ENCODE measurements at regions not wholly inside any gene's neighbourhood (a gene's known extent, or its start where the extent isn't known, plus 50 kb on each side); places are given as distances from the start of the nearest gene placed in this dataset.

DNA sequence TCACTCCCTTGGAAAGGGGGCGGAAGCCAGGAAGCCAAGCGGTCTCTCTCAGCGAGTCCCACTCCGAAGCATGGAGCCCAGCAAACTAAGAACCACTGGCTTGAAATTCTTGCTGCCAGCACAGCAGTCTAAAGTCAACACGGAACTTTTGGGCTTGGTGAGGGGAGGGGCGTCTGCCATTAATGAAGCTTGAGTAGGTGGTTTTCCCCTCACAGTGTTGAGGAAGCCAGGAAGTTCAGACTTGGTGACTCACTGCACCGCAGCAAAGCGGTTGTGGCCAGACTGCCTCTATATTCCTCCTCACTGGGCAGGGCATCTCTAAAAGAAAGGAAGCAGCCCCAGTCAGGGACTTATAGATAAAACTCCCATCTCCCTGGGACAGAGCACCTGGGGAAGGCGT is 665.4 kb upstream of the CBLB start:
- H3K9me3 ChIP-seq (ENCODE audit: control insufficient read depth, low read length), result no peaks in the 10 kb centered on the region
- no peaks in the 10 kb centered on the region for H3K4me1 ChIP-seq (ENCODE audit: control insufficient read depth, insufficient read depth, low read length)
- no peak overlapping the region for H3K9ac ChIP-seq (ENCODE audit: low read length)
- no peaks in the 10 kb centered on the region for H3K27me3 ChIP-seq (ENCODE audit: control insufficient read depth, insufficient read depth, low read length)
- H3K4me3 ChIP-seq (ENCODE audit: low read length), result no peak overlapping the region
- H3K36me3 ChIP-seq (ENCODE audit: control insufficient read depth, insufficient read depth, low read length), result no peaks in the 10 kb centered on the region

DNA sequence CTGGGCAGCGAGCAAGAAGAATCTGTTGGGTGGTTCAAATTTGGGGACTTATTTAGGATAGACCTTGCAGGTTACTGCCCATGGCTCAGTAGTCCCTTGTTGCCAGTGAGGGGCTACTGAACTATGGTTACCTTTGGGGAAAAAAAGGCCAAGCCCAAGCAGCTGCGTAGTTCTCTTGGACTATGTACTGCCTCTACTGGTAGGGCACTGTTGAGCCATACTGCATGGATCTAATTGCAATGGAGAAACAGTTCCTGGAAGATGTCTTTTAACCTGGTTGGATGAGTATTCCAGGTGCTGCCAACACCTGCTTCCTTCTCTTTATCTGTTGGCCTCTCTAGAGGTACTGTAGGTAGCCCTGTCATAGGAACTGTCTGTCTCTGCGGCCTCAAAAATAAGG is 671.9 kb upstream of the CBLB start:
- no peaks in the 10 kb centered on the region for H3K27me3 ChIP-seq (ENCODE audit: control insufficient read depth, insufficient read depth, low read length)
- no peak overlapping the region for H3K9ac ChIP-seq (ENCODE audit: low read length)
- no peaks in the 10 kb centered on the region for H3K9me3 ChIP-seq (ENCODE audit: control insufficient read depth, low read length)
- H3K4me3 ChIP-seq (ENCODE audit: low read length), result no peak overlapping the region
- no peaks in the 10 kb centered on the region for H3K4me1 ChIP-seq (ENCODE audit: control insufficient read depth, insufficient read depth, low read length)
- H3K36me3 ChIP-seq (ENCODE audit: control insufficient read depth, insufficient read depth, low read length), result no peaks in the 10 kb centered on the region

DNA sequence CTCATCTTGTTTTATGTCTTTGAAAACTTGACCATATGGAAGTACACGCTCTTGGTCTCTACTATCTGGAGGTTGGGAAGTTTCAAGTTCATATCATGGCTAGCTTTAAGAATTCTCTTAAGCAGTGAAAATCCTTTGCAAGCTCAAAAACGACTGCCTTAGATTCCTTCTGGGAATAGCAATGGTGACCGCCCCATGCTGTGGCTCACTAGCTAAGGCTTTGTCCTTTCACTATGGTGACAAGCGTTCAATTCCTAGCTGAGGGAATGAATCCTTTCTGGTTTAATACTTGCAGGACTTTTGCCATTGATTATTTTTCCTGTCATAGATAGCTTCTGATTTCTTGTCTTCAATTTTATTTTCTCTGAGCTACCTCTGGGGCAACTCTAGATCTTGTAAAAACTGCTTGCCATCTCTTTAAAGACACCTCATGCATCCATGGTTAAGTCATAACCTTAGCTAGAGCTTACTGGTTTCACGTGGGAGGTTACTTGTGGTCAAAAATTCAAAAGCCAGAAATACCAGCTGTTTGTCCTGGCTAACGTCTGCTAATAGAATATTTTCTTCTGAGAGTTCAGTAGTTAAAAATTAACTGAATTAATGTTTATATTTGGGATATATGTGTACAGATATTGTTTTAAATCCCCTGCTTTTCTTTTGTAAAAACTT is 673.4 kb upstream of the CBLB start:
- Histone ChIP-seq H3K4me1 (ENCODE audit: control insufficient read depth, insufficient read depth, low read length) (no peaks in the 10 kb centered on the region), H3K36me3 (ENCODE audit: control insufficient read depth, insufficient read depth, low read length) (no peaks in the 10 kb centered on the region), H3K27me3 (ENCODE audit: control insufficient read depth, insufficient read depth, low read length) (no peaks in the 10 kb centered on the region), H3K9me3 (ENCODE audit: control insufficient read depth, low read length) (no peaks in the 10 kb centered on the region), H3K4me3 (ENCODE audit: low read length) (no peak overlapping the region), H3K9ac (ENCODE audit: low read length) (no peak overlapping the region)

DNA sequence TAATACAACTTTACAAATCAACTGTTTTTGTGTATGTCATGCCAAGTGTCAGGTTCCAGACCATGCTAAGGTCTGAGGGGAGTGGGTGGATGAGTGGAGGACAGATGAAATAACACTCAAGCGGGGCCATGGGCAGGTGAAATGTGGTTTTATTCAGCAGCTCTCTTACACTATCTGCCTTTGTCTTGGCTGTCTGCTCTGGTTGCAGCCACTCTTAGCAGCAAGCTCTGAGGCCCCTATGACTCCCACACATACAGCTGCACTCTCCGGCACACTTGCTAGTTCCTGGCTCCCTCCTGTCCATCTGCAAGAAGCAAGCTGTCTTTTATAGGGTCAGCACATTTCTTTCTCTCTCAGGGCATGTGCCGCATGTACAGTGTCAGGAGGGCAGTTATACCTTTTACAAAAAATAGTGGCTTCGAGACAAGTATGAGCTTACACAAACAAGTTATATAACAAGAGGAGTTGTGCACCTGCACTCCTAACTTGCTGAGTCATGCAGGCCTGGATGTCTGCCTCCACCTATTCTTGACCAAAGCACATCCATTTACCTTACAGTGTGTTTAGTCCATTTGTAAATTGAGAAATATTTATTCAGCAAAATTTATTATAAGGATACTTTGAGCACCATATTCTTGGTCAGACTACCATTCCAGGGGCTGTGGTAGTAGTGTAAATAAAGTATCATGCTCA is 683.7 kb upstream of the CBLB start:
- no peaks in the 10 kb centered on the region for H3K36me3 ChIP-seq (ENCODE audit: control insufficient read depth, insufficient read depth, low read length)
- H3K4me1 ChIP-seq (ENCODE audit: control insufficient read depth, insufficient read depth, low read length), result no peaks in the 10 kb centered on the region
- H3K27me3 ChIP-seq (ENCODE audit: control insufficient read depth, insufficient read depth, low read length), result no peaks in the 10 kb centered on the region
- H3K4me3 ChIP-seq (ENCODE audit: low read length), result no peak overlapping the region
- no peaks in the 10 kb centered on the region for H3K9me3 ChIP-seq (ENCODE audit: control insufficient read depth, low read length)
- H3K9ac ChIP-seq (ENCODE audit: low read length), result no peak overlapping the region

DNA sequence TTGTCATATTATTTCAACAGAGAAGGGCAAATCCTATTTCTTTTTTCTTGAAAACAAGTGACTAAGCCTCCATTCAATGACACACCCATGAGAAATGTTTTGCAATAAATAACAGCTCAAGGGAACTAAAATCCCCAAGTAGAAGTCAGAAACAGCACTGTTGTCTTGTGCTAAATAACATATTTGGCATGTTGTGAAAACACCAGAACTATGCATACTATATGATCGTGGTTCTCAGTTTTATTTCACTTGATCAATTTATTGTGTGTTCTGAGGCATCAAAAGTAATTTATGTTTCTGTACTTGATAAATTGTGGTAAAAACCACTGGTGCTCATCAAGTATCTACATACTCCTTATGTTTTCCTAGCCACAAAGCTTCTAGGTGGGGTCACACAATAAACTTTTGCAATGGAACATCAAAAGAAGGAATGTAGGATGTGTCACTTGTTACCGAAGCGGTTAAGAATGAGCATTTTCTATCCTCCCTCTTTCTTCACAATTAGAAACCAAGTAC is 691.7 kb upstream of the CBLB start:
- Histone ChIP-seq H3K9me3 (ENCODE audit: control insufficient read depth, low read length) (no peaks in the 10 kb centered on the region), H3K4me1 (ENCODE audit: control insufficient read depth, insufficient read depth, low read length) (no peaks in the 10 kb centered on the region), H3K9ac (ENCODE audit: low read length) (no peak overlapping the region), H3K27me3 (ENCODE audit: control insufficient read depth, insufficient read depth, low read length) (no peaks in the 10 kb centered on the region), H3K36me3 (ENCODE audit: control insufficient read depth, insufficient read depth, low read length) (no peaks in the 10 kb centered on the region), H3K4me3 (ENCODE audit: low read length) (no peak overlapping the region)

DNA sequence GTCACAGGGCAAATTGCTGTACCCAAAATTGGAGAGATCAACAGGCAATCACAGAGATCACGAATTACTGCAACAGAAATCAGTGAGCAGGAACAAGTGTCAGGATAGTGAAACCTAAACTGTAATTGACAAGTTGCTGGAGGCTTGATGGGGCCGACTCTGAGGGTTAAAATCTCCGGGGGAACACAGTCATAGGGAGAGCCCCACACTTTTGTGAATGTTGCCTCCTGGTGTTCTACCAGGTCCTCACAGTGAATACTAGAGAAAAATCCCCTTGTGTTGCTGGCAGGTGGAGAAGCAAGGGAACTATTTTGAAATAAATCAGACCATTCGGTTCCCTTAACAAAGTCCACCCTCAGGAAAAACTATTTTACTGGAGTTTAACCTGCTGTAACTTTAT is 697.5 kb upstream of the CBLB start:
- no peaks in the 10 kb centered on the region for H3K9me3 ChIP-seq (ENCODE audit: control insufficient read depth, low read length)
- H3K36me3 ChIP-seq (ENCODE audit: control insufficient read depth, insufficient read depth, low read length), result no peaks in the 10 kb centered on the region
- H3K4me3 ChIP-seq (ENCODE audit: low read length), result no peak overlapping the region
- H3K27me3 ChIP-seq (ENCODE audit: control insufficient read depth, insufficient read depth, low read length), result no peaks in the 10 kb centered on the region
- no peak overlapping the region for H3K9ac ChIP-seq (ENCODE audit: low read length)
- H3K4me1 ChIP-seq (ENCODE audit: control insufficient read depth, insufficient read depth, low read length), result no peaks in the 10 kb centered on the region

DNA sequence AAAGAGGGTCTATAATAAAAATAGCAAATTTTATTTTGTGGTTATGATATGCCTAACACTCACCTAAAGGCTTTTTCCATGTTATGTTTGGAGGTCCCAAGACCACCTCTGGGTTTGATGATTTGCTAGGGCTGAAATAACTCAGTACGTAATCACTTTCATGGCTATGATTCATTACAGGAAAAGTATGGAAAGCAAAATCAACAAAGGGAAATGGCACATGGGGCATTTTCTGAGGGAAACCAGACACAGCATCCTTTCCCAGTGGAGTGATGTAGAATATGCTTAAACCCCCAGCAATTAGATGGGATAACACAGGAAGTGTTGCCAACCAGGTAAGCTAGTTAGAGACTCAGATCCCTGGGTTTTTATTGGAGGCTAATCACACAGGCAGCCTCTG is 701.6 kb upstream of the CBLB start:
- H3K9ac ChIP-seq (ENCODE audit: low read length), result no peak overlapping the region
- H3K4me1 ChIP-seq (ENCODE audit: control insufficient read depth, insufficient read depth, low read length), result no peaks in the 10 kb centered on the region
- H3K9me3 ChIP-seq (ENCODE audit: control insufficient read depth, low read length), result no peaks in the 10 kb centered on the region
- no peaks in the 10 kb centered on the region for H3K27me3 ChIP-seq (ENCODE audit: control insufficient read depth, insufficient read depth, low read length)
- no peak overlapping the region for H3K4me3 ChIP-seq (ENCODE audit: low read length)
- H3K36me3 ChIP-seq (ENCODE audit: control insufficient read depth, insufficient read depth, low read length), result no peaks in the 10 kb centered on the region

DNA sequence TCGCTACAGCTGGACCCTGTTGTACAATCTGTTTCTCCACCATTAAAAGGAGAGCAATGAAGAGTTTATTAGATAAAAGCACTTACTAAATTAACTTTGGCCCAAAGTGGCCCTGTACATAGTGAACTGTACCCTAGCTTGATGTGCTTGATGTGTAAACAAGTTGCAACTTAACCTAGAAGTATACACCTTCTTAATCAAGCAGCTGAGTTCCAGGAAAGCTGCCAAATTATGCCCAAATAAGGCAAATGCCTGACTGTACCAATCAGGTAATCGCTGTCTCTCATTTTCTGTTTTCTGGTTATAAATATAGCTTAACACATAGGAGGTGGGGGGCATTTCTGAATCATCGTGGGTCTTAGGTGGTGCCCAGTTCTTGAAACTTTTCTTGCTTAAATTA is 704.8 kb upstream of the CBLB start:
- Histone ChIP-seq H3K9me3 (ENCODE audit: control insufficient read depth, low read length) (no peaks in the 10 kb centered on the region), H3K4me1 (ENCODE audit: control insufficient read depth, insufficient read depth, low read length) (no peaks in the 10 kb centered on the region), H3K9ac (ENCODE audit: low read length) (no peak overlapping the region), H3K4me3 (ENCODE audit: low read length) (no peak overlapping the region), H3K27me3 (ENCODE audit: control insufficient read depth, insufficient read depth, low read length) (no peaks in the 10 kb centered on the region), H3K36me3 (ENCODE audit: control insufficient read depth, insufficient read depth, low read length) (no peaks in the 10 kb centered on the region)

DNA sequence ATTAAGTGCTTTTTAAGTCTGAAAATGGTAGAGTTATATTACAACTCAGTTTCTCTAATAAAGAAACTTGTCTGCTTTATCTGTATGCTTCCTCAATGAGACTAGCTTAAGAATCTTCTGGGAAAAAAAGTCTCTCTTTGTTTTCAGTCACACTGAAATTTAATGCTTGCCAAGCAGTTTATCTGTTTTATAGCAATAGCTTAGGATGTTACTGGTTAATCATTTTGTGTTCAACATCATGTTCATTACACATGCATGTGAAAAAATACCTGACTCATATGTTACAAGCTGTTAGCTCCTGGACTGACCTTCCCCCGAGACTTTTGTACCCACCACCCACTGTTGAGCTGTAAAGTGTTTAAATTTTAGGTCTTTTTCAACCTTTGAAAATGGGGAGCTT is 706.2 kb upstream of the CBLB start:
- Histone ChIP-seq H3K9ac (ENCODE audit: low read length) (no peak overlapping the region), H3K27me3 (ENCODE audit: control insufficient read depth, insufficient read depth, low read length) (no peaks in the 10 kb centered on the region), H3K9me3 (ENCODE audit: control insufficient read depth, low read length) (no peaks in the 10 kb centered on the region), H3K4me3 (ENCODE audit: low read length) (no peak overlapping the region), H3K36me3 (ENCODE audit: control insufficient read depth, insufficient read depth, low read length) (no peaks in the 10 kb centered on the region), H3K4me1 (ENCODE audit: control insufficient read depth, insufficient read depth, low read length) (no peaks in the 10 kb centered on the region)

DNA sequence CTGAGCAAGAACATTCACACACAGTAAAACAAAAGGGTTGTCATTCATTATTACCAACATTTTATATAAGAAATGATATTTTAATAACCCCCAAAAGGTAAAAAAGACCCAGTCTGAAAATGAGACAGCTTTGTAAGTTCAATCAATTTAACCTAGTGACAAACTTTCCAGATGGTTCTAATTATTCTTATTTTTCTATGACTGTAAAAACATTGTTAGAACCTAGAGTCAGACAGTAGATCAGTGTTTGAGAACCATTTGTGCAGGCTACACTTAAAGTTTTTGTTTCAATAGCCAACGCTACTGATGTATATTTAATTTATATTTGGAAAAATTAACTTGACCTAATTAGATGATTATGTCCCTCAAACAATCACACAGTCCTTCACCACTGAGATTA is 708.4 kb upstream of the CBLB start:
- no peak overlapping the region for H3K4me3 ChIP-seq (ENCODE audit: low read length)
- no peak overlapping the region for H3K9ac ChIP-seq (ENCODE audit: low read length)
- no peaks in the 10 kb centered on the region for H3K27me3 ChIP-seq (ENCODE audit: control insufficient read depth, insufficient read depth, low read length)
- no peaks in the 10 kb centered on the region for H3K36me3 ChIP-seq (ENCODE audit: control insufficient read depth, insufficient read depth, low read length)
- no peaks in the 10 kb centered on the region for H3K4me1 ChIP-seq (ENCODE audit: control insufficient read depth, insufficient read depth, low read length)
- H3K9me3 ChIP-seq (ENCODE audit: control insufficient read depth, low read length), result no peaks in the 10 kb centered on the region

DNA sequence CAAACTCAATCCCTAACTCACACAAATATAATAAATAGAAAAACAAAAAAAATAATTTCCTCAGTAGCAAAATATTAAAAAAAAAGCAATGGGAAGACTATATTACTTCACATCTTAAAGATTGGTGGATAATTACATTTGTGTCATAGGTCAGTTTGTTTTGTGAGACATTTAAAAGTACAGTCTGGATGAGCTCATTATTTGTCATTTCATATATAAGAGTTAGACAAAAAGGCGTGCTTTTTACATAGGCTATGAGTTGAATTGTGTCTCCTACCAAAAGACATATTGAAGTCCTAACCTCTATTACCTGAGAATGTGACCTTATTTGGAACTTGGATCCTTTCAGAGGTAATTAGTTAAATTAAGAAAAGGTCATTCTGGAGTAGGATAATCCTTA is 710.1 kb upstream of the CBLB start:
- Histone ChIP-seq H3K4me1 (ENCODE audit: control insufficient read depth, insufficient read depth, low read length) (no peaks in the 10 kb centered on the region), H3K9me3 (ENCODE audit: control insufficient read depth, low read length) (no peaks in the 10 kb centered on the region), H3K27me3 (ENCODE audit: control insufficient read depth, insufficient read depth, low read length) (no peaks in the 10 kb centered on the region), H3K36me3 (ENCODE audit: control insufficient read depth, insufficient read depth, low read length) (no peaks in the 10 kb centered on the region), H3K9ac (ENCODE audit: low read length) (no peak overlapping the region), H3K4me3 (ENCODE audit: low read length) (no peak overlapping the region)

DNA sequence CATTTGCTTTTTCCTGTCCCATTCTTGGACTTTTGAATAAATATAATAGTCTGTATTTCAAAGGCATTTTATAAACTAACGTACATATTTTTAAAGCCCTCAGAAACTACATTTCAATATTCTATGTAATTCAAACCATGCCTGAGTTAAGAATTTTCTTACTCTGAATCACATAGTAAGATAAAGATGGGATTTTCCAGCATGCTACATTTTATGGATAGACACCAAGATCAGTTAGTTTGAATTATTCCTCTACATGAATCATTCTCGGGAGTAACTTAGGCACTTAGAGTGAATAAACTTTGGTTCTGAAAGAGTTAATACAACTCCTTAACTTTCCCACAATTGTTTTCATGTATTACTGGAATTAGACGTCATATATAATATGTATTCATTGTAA is 713.3 kb upstream of the CBLB start:
- H3K4me1 ChIP-seq (ENCODE audit: control insufficient read depth, insufficient read depth, low read length), result no peaks in the 10 kb centered on the region

More for the DNA sequence above, 713.3 kb upstream of the CBLB start:
- no peaks in the 10 kb centered on the region for H3K36me3 ChIP-seq (ENCODE audit: control insufficient read depth, insufficient read depth, low read length)
- no peak overlapping the region for H3K9ac ChIP-seq (ENCODE audit: low read length)
- no peak overlapping the region for H3K4me3 ChIP-seq (ENCODE audit: low read length)
- no peaks in the 10 kb centered on the region for H3K27me3 ChIP-seq (ENCODE audit: control insufficient read depth, insufficient read depth, low read length)
- H3K9me3 ChIP-seq (ENCODE audit: control insufficient read depth, low read length), result no peaks in the 10 kb centered on the region

All from mucosa of stomach (tissue), 1 donor.